GM21381 (cell line): ENCODE measurements at regions not wholly inside any gene's neighbourhood (a gene's known extent, or its start where the extent isn't known, plus 50 kb on each side); places are given as distances from the start of the nearest gene placed in this dataset.
"Not testable (repeated sequence)": the region's sequence is repeated elsewhere in the genome, so short reads cannot be mapped to it uniquely, and the experiment has no call there.

Source experiments
- ATAC-seq: cut with Tn5 transposase; IDR thresholded peaks from one replicate; pipeline ENCODE4 v1.9.1; 2021; ENCODE audit warnings: mild to moderate bottlenecking, moderate library complexity; ENCODE audit not compliant: unreplicated experiment

DNA sequence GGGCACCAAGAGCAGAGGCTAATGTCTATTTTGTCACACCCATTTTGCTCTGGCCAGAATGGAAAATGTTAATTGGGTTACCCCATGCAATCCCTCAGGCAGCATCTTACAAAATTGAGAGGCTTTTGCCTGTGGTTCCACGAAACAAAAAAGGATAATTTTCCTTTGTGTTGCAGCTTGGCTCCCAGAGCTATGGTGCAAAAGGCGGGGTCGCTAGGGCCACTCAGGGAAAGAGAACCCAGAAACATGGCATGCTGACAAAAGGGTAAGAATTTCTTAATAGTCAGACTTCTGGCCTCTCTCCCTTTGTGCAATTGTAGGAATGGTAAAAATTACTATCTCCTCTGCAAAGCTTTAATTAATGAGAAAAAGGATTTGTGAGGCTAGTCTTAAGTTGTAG is 119.6 kb upstream of the BANK1 start:
- no peak for ATAC-seq

- no peak for ATAC-seq
These were observed 120.2 kb upstream of the BANK1 start for GRCh38 chr4:101670370-101670769.

DNA sequence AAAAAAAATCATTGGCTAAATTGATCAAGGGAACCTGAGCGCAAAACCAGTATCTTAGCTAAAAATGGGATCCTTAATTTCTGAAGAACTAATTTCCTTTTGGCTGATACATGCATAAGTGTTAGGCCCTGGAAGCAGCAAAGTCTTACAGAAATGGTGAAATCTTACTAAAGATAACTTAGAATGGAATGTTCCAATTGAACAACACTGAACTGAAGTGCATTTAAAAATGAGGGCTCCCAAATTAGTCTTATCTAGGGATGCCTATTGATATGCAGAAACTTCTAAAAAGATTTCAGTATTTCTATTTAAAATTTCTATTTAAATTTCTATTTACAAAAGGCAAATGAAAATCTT is 120.7 kb upstream of the BANK1 start:
- no peak for ATAC-seq

- ATAC-seq: no peak
These were observed 121.2 kb upstream of the BANK1 start for GRCh38 chr4:101669138-101669831.

- no peak for ATAC-seq
These were observed 123.2 kb upstream of the BANK1 start for GRCh38 chr4:101667348-101667747.

DNA sequence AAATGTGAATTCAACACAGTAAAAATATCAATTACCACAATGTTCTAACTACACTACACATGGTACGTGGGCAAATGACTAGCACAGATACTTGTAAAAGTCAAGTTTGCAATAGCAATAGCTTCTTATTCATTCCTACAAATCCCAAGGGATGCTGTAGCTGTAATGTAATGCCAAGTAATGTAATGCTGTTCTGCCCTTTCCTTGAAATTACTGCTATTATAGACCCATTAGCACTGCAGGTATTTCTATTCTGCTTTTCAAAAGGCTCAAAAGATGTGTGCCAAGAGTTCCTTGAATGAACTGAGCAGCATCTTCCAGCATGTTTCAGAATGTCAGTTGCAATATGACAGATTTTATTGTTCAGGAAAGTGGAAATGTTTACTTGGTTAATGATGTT is 129.9 kb upstream of the BANK1 start:
- ATAC-seq: no peak

- ATAC-seq: no peak
These were observed 134.7 kb upstream of the BANK1 start for GRCh38 chr4:101655857-101656256.

DNA sequence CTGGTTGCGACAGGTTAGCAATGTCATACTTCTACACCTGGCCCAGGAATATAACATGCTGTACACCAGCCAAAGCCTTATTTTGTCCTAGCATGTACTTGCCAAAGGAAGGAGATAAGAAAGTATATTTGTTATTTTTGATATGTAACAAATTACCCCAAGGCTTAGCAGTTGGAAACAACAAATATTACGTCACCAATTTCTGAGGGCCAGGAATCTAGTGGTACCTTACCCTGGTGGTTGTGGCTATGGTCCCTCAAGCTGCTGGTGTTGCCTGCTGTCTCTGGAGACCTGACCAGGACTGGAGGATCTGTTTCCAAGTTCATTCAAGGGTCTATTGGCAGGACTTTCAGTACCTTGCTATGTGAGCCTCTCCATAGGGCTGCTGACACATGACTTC is 135.5 kb upstream of the BANK1 start:
- ATAC-seq: no peak

DNA sequence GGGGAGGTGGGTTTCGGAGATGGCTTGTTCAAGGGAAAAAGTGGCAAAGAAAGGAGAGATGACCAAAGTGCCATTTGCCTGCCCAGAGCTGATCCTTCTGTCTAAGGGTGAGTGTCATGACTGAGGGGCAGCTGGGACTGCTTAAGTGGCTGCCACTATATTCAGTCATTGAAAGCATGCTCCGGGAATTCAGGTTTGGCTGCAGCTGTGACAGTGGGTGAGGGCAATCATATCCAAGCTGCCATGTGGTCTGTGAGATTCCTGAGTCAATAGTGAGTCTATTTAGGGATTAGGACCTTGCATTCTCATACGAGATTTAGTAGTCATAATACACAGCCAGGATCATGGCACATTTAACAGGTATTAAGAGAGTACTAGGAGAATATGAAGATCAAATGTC is 138.8 kb upstream of the BANK1 start:
- no peak for ATAC-seq

DNA sequence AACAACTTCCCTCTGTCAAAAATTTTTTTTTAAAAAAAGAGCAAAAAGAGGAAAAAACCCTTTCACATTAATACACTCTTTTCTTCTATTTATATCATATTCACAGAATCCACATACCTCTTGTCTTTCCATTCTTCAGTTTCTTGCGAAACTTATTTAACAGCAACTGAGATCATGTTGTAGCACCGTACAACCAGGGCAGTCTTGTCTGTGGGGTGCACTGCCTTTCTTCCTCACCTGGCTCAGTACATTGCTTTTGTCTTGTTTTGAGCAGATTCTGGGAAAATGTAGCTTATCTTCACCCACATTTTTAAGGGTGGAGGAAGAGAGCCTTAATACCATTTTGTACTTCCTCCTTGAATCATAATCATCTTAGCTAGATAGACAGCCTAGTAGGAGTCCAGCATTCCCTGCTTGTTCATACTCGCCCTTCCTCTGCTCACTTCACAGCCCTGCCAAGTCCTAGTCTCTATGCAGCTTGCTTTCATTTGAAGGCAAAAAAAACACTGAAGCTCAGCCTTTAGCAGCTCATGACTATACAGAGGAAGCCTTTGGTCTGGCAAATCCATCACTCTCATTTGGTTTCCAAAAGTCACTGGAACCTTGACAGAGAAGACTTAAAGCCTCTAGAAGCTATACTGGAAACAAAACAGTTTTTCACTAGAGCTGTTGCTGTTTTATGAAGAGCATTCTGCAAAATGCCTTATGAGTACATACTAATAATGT is 140.6 kb upstream of the BANK1 start:
- no peak for ATAC-seq

- no peak for ATAC-seq
These were observed 142.9 kb upstream of the BANK1 start for GRCh38 chr4:101647710-101648034.

GRCh38 chr4:101644516-101644915 is 146.0 kb upstream of the BANK1 start:
- no peak for ATAC-seq

GRCh38 chr4:101643186-101643837 is 147.2 kb upstream of the BANK1 start:
- ATAC-seq: no peak

GRCh38 chr4:101632766-101633165 is 157.8 kb upstream of the BANK1 start:
- ATAC-seq: not testable (repeated sequence)

DNA sequence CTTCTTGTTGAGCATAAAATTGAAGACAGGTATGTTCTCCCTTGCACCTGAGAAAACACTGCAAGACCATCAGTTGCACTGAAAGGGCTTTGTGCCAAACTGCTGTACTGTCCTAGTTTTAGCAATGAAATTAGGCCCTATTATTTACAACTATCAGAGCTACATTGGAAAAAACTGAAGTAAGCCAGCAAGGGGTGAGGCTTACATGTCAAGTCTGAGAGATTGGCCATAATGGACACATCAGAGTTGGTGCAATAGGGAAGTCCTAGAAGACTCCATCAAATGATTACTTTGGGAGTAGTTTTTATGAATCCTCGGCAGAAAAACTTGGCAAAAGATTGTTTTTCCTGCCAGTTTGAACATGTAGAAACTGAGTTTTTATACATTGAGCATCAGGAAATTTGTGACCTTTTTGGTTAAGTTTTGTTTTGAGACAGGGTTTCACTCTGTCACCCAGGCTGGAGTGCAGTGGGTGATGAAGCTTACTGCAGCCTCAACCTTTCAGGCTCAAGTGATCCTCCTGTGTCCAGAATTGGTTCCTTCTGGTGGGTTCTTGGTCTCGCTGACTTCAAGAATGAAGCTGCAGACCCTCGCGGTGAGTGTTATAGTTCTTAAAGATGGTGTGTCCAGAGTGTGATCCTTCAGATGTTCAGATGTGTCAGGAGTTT is 160.1 kb upstream of the BANK1 start:
- no peak for ATAC-seq

GRCh38 chr4:101621120-101621519 is 169.4 kb upstream of the BANK1 start:
- no peak for ATAC-seq

GRCh38 chr4:101615652-101616051 is 174.9 kb upstream of the BANK1 start:
- ATAC-seq: no peak

- ATAC-seq: not testable (repeated sequence)
These were observed 183.5 kb upstream of the BANK1 start for GRCh38 chr4:101606989-101607388.

DNA sequence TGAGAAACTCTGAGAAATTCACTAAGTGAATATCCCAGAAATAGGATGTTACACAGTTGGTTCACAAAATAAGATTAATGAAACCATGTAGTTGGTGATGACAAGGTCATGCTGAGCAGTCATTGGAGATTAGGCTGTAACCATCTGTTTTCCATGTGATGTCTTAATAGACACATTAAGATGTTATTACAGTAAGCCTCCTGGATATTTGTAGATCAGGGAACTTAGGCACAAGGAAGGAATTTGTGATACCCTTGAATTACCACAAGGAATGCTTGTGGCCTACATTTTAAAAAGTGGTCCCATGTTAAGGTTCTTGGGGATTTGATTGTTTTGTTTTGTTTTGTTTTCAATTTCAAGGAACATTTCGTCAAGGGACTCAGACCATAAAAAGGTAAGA is 185.6 kb upstream of the BANK1 start:
- no peak for ATAC-seq

DNA sequence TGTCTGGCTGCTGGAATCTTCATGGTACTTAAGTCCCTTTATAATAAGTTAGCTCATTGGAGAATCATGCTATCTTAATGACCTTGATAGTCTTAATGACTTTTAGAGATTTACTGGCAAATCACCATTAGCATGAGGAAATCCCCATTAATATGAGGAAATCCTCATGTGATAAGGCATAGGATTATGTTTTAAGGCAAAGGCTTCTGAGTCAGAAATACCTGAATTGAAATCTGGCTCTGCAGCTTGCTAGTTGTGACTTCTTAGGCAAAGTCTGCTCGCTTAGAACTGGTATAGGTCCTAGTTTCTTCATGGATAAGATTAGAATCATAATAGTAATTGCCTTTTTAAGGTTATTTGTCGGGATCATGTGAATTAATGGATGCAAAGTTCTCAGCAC is 190.2 kb upstream of the BANK1 start:
- ATAC-seq: no peak

- ATAC-seq: no peak
These were observed 190.9 kb upstream of the BANK1 start for GRCh38 chr4:101599620-101600019.
